ENCODE measurements at regions not wholly inside any gene's neighbourhood (a gene's known extent, or its start where the extent isn't known, plus 50 kb on each side); places are given as distances from the start of the nearest gene placed in this dataset.

DNA sequence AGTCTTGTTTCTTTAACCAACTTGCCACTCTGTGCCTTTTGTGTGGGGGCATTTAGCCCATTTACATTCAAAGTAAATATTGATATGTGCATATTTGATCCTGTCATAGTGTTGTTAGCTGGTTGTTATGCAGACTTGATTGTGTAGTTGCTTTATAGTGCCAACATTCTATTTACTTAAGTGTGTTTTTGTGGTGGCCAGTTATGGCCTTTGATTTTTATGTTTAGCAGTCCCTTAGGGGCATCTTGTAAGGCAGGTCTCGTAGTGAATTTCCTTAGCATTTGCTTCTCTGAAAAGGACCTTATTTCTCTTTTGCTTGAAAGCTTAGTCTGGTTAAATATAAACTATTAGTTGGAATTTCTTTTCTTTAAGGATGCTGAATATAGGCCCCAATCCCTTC is 282.8 kb upstream of the NECTIN3 start:
- no peaks in the 10 kb centered on the region for H3K36me3 ChIP-seq (ENCODE audit: insufficient read depth, low read length)
- no peaks in the 10 kb centered on the region for H3K9me3 ChIP-seq (ENCODE audit: low read length)
- intact Hi-C loops (cut with micrococcal nuclease; ENCODE audit: unreplicated experiment), result no loop called here
- no peaks in the 10 kb centered on the region for H3K79me2 ChIP-seq (ENCODE audit: insufficient read depth, low read depth, low read length)
- H4K20me1 ChIP-seq (ENCODE audit: insufficient read depth, low read length), result no peaks in the 10 kb centered on the region
- H3K4me2 ChIP-seq (ENCODE audit: low read length), result no peak overlapping the region
- POLR2A ChIA-PET, result no interaction called here
- H3K27ac ChIP-seq (ENCODE audit: low read depth, low read length, poor library complexity, severe bottlenecking), result no peak overlapping the region
- TF ChIP-seq EZH2phosphoT487 (IDR thresholded peaks at IDR 0.05; ENCODE audit: borderline replicate concordance, low read depth, low read length), result no peak
- TF ChIP-seq, protein P1, sequence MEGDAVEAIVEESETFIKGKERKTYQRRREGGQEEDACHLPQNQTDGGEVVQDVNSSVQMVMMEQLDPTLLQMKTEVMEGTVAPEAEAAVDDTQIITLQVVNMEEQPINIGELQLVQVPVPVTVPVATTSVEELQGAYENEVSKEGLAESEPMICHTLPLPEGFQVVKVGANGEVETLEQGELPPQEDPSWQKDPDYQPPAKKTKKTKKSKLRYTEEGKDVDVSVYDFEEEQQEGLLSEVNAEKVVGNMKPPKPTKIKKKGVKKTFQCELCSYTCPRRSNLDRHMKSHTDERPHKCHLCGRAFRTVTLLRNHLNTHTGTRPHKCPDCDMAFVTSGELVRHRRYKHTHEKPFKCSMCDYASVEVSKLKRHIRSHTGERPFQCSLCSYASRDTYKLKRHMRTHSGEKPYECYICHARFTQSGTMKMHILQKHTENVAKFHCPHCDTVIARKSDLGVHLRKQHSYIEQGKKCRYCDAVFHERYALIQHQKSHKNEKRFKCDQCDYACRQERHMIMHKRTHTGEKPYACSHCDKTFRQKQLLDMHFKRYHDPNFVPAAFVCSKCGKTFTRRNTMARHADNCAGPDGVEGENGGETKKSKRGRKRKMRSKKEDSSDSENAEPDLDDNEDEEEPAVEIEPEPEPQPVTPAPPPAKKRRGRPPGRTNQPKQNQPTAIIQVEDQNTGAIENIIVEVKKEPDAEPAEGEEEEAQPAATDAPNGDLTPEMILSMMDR (conservative IDR thresholded peaks at IDR 0.05; ENCODE audit: low read length), result no peak
- H2AFZ ChIP-seq (ENCODE audit: low read length), result no peak overlapping the region
- H3K4me3 ChIP-seq (ENCODE audit: low read depth, low read length, poor library complexity, severe bottlenecking), result no peak overlapping the region
- H3K9me2 ChIP-seq (ENCODE audit: insufficient read depth, low read length), result no peaks in the 10 kb centered on the region
- no peak for DNase-seq (ENCODE audit: low spot score)
- BruUV-seq (replicated peaks), result no TSS peak
- CTCF ChIA-PET (ENCODE audit: unreplicated experiment), result no interaction called here
- H3K4me1 ChIP-seq (ENCODE audit: insufficient read depth, low read length, poor library complexity, severe bottlenecking), result no peaks in the 10 kb centered on the region

DNA sequence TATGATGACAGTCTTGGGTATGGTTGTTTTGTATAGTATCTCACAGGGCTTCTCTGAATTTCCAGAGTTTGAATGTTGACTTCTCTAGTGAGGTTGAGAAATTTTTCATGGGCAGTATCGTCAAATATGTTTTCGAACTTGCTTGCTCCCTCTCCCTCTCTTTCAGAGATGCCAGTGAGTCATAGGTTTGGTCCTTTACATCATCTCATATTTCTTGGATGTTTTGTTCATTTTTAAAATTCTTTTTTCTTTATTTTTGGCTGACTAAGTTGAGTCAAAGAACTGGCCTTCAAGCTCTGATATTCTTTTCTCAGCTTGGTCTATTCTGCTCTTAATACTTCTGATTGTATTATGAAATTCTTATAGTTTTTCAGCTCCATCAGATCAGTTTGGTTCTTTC is 282.3 kb upstream of the NECTIN3 start:
- Histone ChIP-seq H3K27ac (ENCODE audit: low read depth, low read length, poor library complexity, severe bottlenecking) (no peak overlapping the region), H3K4me1 (ENCODE audit: insufficient read depth, low read length, poor library complexity, severe bottlenecking) (no peaks in the 10 kb centered on the region), H4K20me1 (ENCODE audit: insufficient read depth, low read length) (no peaks in the 10 kb centered on the region), H3K36me3 (ENCODE audit: insufficient read depth, low read length) (no peaks in the 10 kb centered on the region), H3K4me3 (ENCODE audit: low read depth, low read length, poor library complexity, severe bottlenecking) (no peak overlapping the region), H2AFZ (ENCODE audit: low read length) (no peak overlapping the region), H3K9me2 (ENCODE audit: insufficient read depth, low read length) (no peaks in the 10 kb centered on the region), H3K4me2 (ENCODE audit: low read length) (no peak overlapping the region), H3K9me3 (ENCODE audit: low read length) (no peaks in the 10 kb centered on the region), H3K79me2 (ENCODE audit: insufficient read depth, low read depth, low read length) (no peaks in the 10 kb centered on the region)
- ChIA-PET POLR2A (interaction anchor here (0.6 kb wide), 1 partner anchor 189 kb away, joined by 3 read pairs; no protein-coding TSS in a partner anchor), CTCF (ENCODE audit: unreplicated experiment) (no interaction called here)
- no peak for TF ChIP-seq EZH2phosphoT487 (IDR thresholded peaks at IDR 0.05; ENCODE audit: borderline replicate concordance, low read depth, low read length)
- TF ChIP-seq, protein P1 (conservative IDR thresholded peaks at IDR 0.05; ENCODE audit: low read length), result no peak
- no TSS peak for BruUV-seq (replicated peaks)
- no peak for DNase-seq (ENCODE audit: low spot score)
- intact Hi-C loops (cut with micrococcal nuclease; ENCODE audit: unreplicated experiment), result no loop called here

DNA sequence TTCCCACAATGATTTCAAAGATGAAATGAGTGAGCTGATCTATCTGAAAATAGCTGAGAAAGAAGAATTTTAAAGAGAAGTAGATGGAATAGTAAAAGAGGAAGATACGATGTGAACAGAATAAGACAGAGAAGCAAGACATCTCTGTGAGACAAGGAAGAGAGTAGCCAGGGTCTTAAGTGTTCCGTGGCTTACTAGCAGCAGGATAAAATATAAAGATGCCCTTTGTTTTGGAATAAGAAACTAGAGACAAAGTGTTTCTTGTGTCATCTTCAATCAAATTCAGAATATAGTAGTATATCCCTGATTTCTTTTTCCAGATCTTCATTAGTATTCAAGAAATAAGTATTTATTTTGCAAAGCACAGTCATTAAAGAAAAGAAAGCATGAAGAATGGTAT is 281.0 kb upstream of the NECTIN3 start:
- ChIA-PET CTCF (ENCODE audit: unreplicated experiment) (no interaction called here), POLR2A (interaction anchor here (0.7 to 0.9 kb wide), 2 partner anchors 36 to 931 kb away, joined by 3 read pairs; no protein-coding TSS in a partner anchor)
- TF ChIP-seq EZH2phosphoT487 (IDR thresholded peaks at IDR 0.05; ENCODE audit: borderline replicate concordance, low read depth, low read length), result no peak
- TF ChIP-seq, protein P1 (conservative IDR thresholded peaks at IDR 0.05; ENCODE audit: low read length), result no peak
- Histone ChIP-seq H3K27ac (ENCODE audit: low read depth, low read length, poor library complexity, severe bottlenecking) (no peak overlapping the region), H3K4me1 (ENCODE audit: insufficient read depth, low read length, poor library complexity, severe bottlenecking) (no peaks in the 10 kb centered on the region), H4K20me1 (ENCODE audit: insufficient read depth, low read length) (no peaks in the 10 kb centered on the region), H3K9me2 (ENCODE audit: insufficient read depth, low read length) (no peaks in the 10 kb centered on the region), H2AFZ (ENCODE audit: low read length) (no peak overlapping the region), H3K9me3 (ENCODE audit: low read length) (no peaks in the 10 kb centered on the region), H3K4me2 (ENCODE audit: low read length) (no peak overlapping the region), H3K36me3 (ENCODE audit: insufficient read depth, low read length) (no peaks in the 10 kb centered on the region), H3K79me2 (ENCODE audit: insufficient read depth, low read depth, low read length) (no peaks in the 10 kb centered on the region), H3K4me3 (ENCODE audit: low read depth, low read length, poor library complexity, severe bottlenecking) (no peak overlapping the region)
- no peak for DNase-seq (ENCODE audit: low spot score)
- intact Hi-C loops (cut with micrococcal nuclease; ENCODE audit: unreplicated experiment), result no loop called here
- no TSS peak for BruUV-seq (replicated peaks)
